SK-N-SH treated with all-trans-retinoic acid at 6 μM for 48 hours (cell line): ENCODE measurements at regions not wholly inside any gene's neighbourhood (a gene's known extent, or its start where the extent isn't known, plus 50 kb on each side); places are given as distances from the start of the nearest gene placed in this dataset.
A peak's percentile ranks its signal among the peaks of the same experiment; 100 is the strongest.

ENCODE experiments used
- ATAC-seq: fragments of 200-7000 bp; cut with Tn5 transposase; 3 replicates; pipeline ENCODE4 v1.9.1; 2020; ENCODE audit warnings: mild to moderate bottlenecking, moderate library complexity
- ARNTL ChIP-seq: fragments of 450-650 bp; formaldehyde crosslinking; IDR thresholded peaks from 2 replicates; pipeline ENCODE4 v1.5.0; 2020; ENCODE audit warnings: low read depth, mild to moderate bottlenecking, moderate library complexity, borderline replicate concordance
- BACH2 ChIP-seq: fragments of 250-450 bp; sonication (Bioruptor Pico); IDR thresholded peaks from 2 replicates; pipeline ENCODE4 v1.9.0; 2021; ENCODE audit warnings: mild to moderate bottlenecking, borderline replicate concordance
- CSDC2 ChIP-seq: fragments of 250-450 bp; sonication (Bioruptor Pico); IDR thresholded peaks from 2 replicates; pipeline ENCODE4 v1.5.0; 2020; ENCODE audit warnings: mild to moderate bottlenecking, moderate library complexity
- CSRNP3 ChIP-seq: fragments of 250-450 bp; sonication (Bioruptor Pico); IDR thresholded peaks from 2 replicates; pipeline ENCODE4 v1.5.1; 2021; ENCODE audit warnings: mild to moderate bottlenecking, moderate library complexity
- ESRRG ChIP-seq: fragments of 250-450 bp; sonication (Bioruptor Pico); IDR thresholded peaks from 2 replicates; pipeline ENCODE4 v1.6.1; 2021; ENCODE audit warnings: mild to moderate bottlenecking
- GLIS3 ChIP-seq: fragments of 250-450 bp; sonication (Bioruptor Pico); IDR thresholded peaks from 2 replicates; pipeline ENCODE4 v1.5.0; 2020; ENCODE audit warnings: mild to moderate bottlenecking, moderate library complexity
- ISL1 ChIP-seq: fragments of 250-450 bp; sonication (Bioruptor Pico); IDR thresholded peaks from 2 replicates; pipeline ENCODE4 v2.1.2; 2022; ENCODE audit warnings: mild to moderate bottlenecking, moderate library complexity
- OSR1 ChIP-seq: fragments of 250-450 bp; sonication (Bioruptor Pico); IDR thresholded peaks from 2 replicates; pipeline ENCODE4 v1.8.0; 2022; ENCODE audit warnings: moderate library complexity, mild to moderate bottlenecking, inconsistent platforms
- PATZ1 ChIP-seq: fragments of 250-450 bp; sonication (Bioruptor Pico); IDR thresholded peaks from 2 replicates; pipeline ENCODE4 v1.8.0; 2020; ENCODE audit warnings: mild to moderate bottlenecking, moderate library complexity, borderline replicate concordance
- POU6F1 ChIP-seq: fragments of 250-450 bp; sonication (Bioruptor Pico); IDR thresholded peaks from 2 replicates; pipeline ENCODE4 v1.8.0; 2021; ENCODE audit warnings: low read depth, mild to moderate bottlenecking, moderate library complexity, borderline replicate concordance
- RARB ChIP-seq: fragments of 250-450 bp; sonication (Bioruptor Pico); IDR thresholded peaks from 2 replicates; pipeline ENCODE4 v1.8.0; 2021; ENCODE audit warnings: mild to moderate bottlenecking, moderate library complexity
- SNAI2 ChIP-seq: fragments of 250-450 bp; sonication (Bioruptor Pico); IDR thresholded peaks from 2 replicates; pipeline ENCODE4 v1.5.0; 2020; ENCODE audit warnings: mild to moderate bottlenecking, moderate library complexity
- TCF4 ChIP-seq: fragments of 250-450 bp; sonication (Bioruptor Pico); IDR thresholded peaks from 2 replicates; pipeline ENCODE4 v1.8.0; 2021; ENCODE audit warnings: mild to moderate bottlenecking, moderate library complexity, borderline replicate concordance
- TOX ChIP-seq: fragments of 250-450 bp; sonication (Bioruptor Pico); IDR thresholded peaks from 2 replicates; pipeline ENCODE4 v1.8.0; 2021; ENCODE audit warnings: mild to moderate bottlenecking, moderate library complexity, borderline replicate concordance
- TSHZ2 ChIP-seq: fragments of 250-450 bp; sonication (Bioruptor Pico); IDR thresholded peaks from 2 replicates; pipeline ENCODE4 v1.5.0; 2020; ENCODE audit warnings: mild to moderate bottlenecking, moderate library complexity
- ZC3H10 ChIP-seq: fragments of 250-450 bp; sonication (Bioruptor Pico); IDR thresholded peaks from 2 replicates; pipeline ENCODE4 v1.5.1; 2021; ENCODE audit warnings: mild to moderate bottlenecking, moderate library complexity
- ZFP3 ChIP-seq: fragments of 250-450 bp; sonication (Bioruptor Pico); IDR thresholded peaks from 2 replicates; pipeline ENCODE4 v1.5.0; 2020; ENCODE audit warnings: mild to moderate bottlenecking, moderate library complexity
- ZFP30 ChIP-seq: fragments of 450-650 bp; formaldehyde crosslinking; IDR thresholded peaks from 2 replicates; pipeline ENCODE4 v1.5.0; 2022; ENCODE audit warnings: mild to moderate bottlenecking, moderate library complexity
- ZNF565 ChIP-seq: fragments of 450-650 bp; formaldehyde crosslinking; conservative IDR thresholded peaks from 2 replicates; pipeline ENCODE4 v1.5.0; 2020; ENCODE audit warnings: low read depth, mild to moderate bottlenecking, moderate library complexity
- ZNF70 ChIP-seq: fragments of 450-650 bp; formaldehyde crosslinking; IDR thresholded peaks from 2 replicates; pipeline ENCODE4 v1.5.0; 2020; ENCODE audit warnings: mild to moderate bottlenecking, moderate library complexity
- ZNF8 ChIP-seq: fragments of 450-650 bp; formaldehyde crosslinking; IDR thresholded peaks from 2 replicates; pipeline ENCODE4 v1.5.0; 2020; ENCODE audit warnings: mild to moderate bottlenecking, moderate library complexity

GRCh38 chr10:60466267-60467201, 76.9 kb upstream of the ANK3 start:
- TF ChIP-seq ZFP30 (CRISPR knock-in tag) (no peak), ISL1 (CRISPR knock-in tag) (peak; percentile 46), TOX (CRISPR knock-in tag) (no peak)
- peak; percentile 60 for ATAC-seq

- ATAC-seq, result peak; percentile 47; the same call in 2 of the 3 replicates
- TF ChIP-seq ARNTL (no peak), TSHZ2 (CRISPR knock-in tag) (no peak), ZC3H10 (CRISPR knock-in tag) (no peak), ISL1 (CRISPR knock-in tag) (no peak), CSRNP3 (CRISPR knock-in tag) (no peak)
These were observed 76.1 kb upstream of the ANK3 start for GRCh38 chr10:60465801-60466200.

GRCh38 chr10:60464659-60465058, 75.0 kb upstream of the ANK3 start:
- ATAC-seq, result no peak
- no peak for TF ChIP-seq CSRNP3 (CRISPR knock-in tag)
- no peak for TF ChIP-seq ZNF565
- TF ChIP-seq PATZ1 (CRISPR knock-in tag), result no peak
- TF ChIP-seq ESRRG (CRISPR knock-in tag), result no peak
- no peak for TF ChIP-seq RARB (CRISPR knock-in tag)
- no peak for TF ChIP-seq TCF4
- no peak for TF ChIP-seq BACH2 (CRISPR knock-in tag)
- no peak for TF ChIP-seq TOX (CRISPR knock-in tag)
- no peak for TF ChIP-seq ZFP3 (CRISPR knock-in tag)
- TF ChIP-seq CSDC2 (CRISPR knock-in tag), result no peak
- no peak for TF ChIP-seq ZNF8 (CRISPR knock-in tag)
- no peak for TF ChIP-seq ZNF70 (CRISPR knock-in tag)
- TF ChIP-seq GLIS3 (CRISPR knock-in tag), result no peak
- TF ChIP-seq, all 23 proteins: peak for 0

GRCh38 chr10:60463746-60464145, 74.1 kb upstream of the ANK3 start:
- ATAC-seq, result peak; percentile 32; the same call in 1 of the 3 replicates
- TF ChIP-seq ARNTL, result no peak
- TF ChIP-seq ZC3H10 (CRISPR knock-in tag), result no peak
- TF ChIP-seq ZFP3 (CRISPR knock-in tag), result no peak
- no peak for TF ChIP-seq PATZ1 (CRISPR knock-in tag)
- no peak for TF ChIP-seq BACH2 (CRISPR knock-in tag)
- no peak for TF ChIP-seq ZNF8 (CRISPR knock-in tag)
- no peak for TF ChIP-seq OSR1 (CRISPR knock-in tag)
- no peak for TF ChIP-seq CSDC2 (CRISPR knock-in tag)
- TF ChIP-seq RARB (CRISPR knock-in tag), result no peak
- TF ChIP-seq TCF4, result no peak
- TF ChIP-seq SNAI2 (CRISPR knock-in tag), result no peak
- TF ChIP-seq POU6F1 (CRISPR knock-in tag), result no peak
- TF ChIP-seq TOX (CRISPR knock-in tag), result no peak
- TF ChIP-seq ESRRG (CRISPR knock-in tag), result no peak
- TF ChIP-seq CSRNP3 (CRISPR knock-in tag), result no peak
